Skeletal muscle cell (primary cell): ENCODE measurements at regions not wholly inside any gene's neighbourhood (a gene's known extent, or its start where the extent isn't known, plus 50 kb on each side); places are given as distances from the start of the nearest gene placed in this dataset.

Experiments
- DNase-seq: peaks from one replicate; pipeline ENCODE4 v3.0.0-alpha.2; 2010; ENCODE audit warnings: low read depth
- H3K4me3 ChIP-seq: 2 replicates; pipeline ENCODE4 v1.5.1; 2011; ENCODE audit warnings: low read depth, mild to moderate bottlenecking, control low read depth, low read length, moderate library complexity

DNA sequence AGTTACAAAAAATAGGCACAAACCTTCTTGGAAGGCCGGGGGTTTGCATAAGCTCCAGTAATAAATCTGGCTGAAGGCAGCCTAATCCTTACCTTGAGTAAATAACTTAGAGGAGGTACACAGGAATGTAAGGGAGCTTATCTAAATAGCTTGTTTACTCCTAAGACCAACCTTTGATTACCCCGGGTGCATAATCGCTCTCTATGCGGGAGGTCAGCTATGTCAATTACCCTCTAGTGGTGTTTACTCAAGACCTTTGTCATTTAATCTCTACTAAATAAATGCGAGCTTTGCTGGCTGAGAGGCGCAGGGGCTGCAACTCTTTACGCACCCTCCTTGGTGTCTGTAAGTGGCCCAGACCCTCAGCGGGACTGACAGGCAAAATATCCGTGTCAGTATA is 50.2 kb upstream of the MAP9 start:
- no peak for DNase-seq

More for the DNA sequence above, 50.2 kb upstream of the MAP9 start:
- no peak overlapping the region for H3K4me3 ChIP-seq
